ENCODE measurements at regions not wholly inside any gene's neighbourhood (a gene's known extent, or its start where the extent isn't known, plus 50 kb on each side); places are given as distances from the start of the nearest gene placed in this dataset.

DNA sequence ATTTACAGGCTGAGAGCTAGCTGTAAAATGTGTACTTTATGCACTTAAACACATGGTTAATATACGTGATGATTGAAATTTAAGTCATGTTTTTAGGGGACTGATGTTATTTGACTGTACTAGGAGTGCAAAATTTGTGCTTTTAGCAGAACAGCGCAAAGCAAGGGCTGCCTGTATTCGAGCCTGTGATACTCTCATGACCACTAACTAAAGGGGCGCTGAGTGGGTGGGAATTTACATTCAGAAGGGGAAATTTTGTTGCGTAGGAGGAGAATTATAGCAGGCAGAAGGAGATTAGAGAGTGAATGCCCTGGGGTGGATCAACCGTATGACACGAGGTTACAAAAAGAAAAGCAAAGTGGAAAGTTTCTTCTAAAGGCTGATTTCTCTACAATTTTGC is 271.8 kb upstream of the HTR2A start:
- Histone ChIP-seq H3K9me3 (no peaks in the 10 kb centered on the region), H3K4me1 (no peaks in the 10 kb centered on the region), H3K27ac (no peak overlapping the region), H3K27me3 (no peaks in the 10 kb centered on the region), H3K4me3 (no peak overlapping the region), H3K36me3 (no peaks in the 10 kb centered on the region)
- TF ChIP-seq, protein P1, sequence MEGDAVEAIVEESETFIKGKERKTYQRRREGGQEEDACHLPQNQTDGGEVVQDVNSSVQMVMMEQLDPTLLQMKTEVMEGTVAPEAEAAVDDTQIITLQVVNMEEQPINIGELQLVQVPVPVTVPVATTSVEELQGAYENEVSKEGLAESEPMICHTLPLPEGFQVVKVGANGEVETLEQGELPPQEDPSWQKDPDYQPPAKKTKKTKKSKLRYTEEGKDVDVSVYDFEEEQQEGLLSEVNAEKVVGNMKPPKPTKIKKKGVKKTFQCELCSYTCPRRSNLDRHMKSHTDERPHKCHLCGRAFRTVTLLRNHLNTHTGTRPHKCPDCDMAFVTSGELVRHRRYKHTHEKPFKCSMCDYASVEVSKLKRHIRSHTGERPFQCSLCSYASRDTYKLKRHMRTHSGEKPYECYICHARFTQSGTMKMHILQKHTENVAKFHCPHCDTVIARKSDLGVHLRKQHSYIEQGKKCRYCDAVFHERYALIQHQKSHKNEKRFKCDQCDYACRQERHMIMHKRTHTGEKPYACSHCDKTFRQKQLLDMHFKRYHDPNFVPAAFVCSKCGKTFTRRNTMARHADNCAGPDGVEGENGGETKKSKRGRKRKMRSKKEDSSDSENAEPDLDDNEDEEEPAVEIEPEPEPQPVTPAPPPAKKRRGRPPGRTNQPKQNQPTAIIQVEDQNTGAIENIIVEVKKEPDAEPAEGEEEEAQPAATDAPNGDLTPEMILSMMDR (IDR thresholded peaks at IDR 0.05), result no peak
- DNase-seq (ENCODE audit: extremely low spot score in 2 of 2), result no peak
- intact Hi-C loops (cut with DNase I), result no loop called here

DNA sequence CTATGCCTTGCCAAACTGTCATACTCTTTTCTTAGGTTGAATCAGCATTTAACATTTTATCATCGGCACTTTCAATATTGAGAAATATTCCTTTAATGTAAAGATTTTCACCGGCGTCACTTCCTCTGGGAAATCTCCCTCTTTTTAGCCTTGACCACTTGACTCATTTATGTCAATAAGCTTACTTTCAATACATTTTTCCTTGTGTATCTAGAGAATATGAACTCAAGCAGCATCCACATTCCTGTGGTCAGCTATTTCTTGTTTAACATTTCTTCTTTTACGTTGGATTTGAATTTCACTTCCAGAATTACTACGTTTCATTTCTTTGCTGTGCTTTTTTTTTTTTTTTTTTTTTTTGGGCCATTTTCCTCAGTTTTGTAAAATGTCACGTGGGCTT is 271.2 kb upstream of the HTR2A start:
- no peaks in the 10 kb centered on the region for H3K9me3 ChIP-seq
- H3K27me3 ChIP-seq, result no peaks in the 10 kb centered on the region
- intact Hi-C loops (cut with DNase I), result no loop called here
- no peak for DNase-seq (ENCODE audit: extremely low spot score in 2 of 2)
- H3K4me1 ChIP-seq, result no peaks in the 10 kb centered on the region
- H3K36me3 ChIP-seq, result no peaks in the 10 kb centered on the region
- TF ChIP-seq POLR2AphosphoS5 (IDR thresholded peaks at IDR 0.05; ENCODE audit: insufficient read depth in 1 of 2, low read depth in 1 of 2) (no peak), POLR2A (IDR thresholded peaks at IDR 0.05) (no peak)
- TF ChIP-seq, protein P1 (IDR thresholded peaks at IDR 0.05), result no peak
- no peak overlapping the region for H3K4me3 ChIP-seq
- H3K27ac ChIP-seq, result no peak overlapping the region

DNA sequence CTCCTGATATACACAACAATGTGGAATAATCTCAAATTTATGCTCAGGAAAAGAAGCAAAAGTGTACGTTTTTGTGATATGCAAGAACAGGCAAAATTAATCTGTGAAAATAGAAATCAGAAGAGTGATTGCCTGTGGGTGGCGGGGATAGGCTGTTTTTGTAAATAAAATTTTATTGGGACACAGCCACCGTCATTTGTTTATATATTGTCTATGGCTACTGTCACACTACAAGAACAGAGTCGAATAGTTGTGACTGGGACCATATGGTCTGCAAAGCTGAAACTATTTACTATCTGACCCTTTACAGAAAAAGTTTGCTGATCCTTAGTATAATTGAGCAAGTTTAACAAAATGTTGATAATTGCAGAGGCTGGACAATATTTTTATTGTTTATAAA is 269.5 kb upstream of the HTR2A start:
- H3K36me3 ChIP-seq, result no peaks in the 10 kb centered on the region
- H3K27me3 ChIP-seq, result no peaks in the 10 kb centered on the region
- DNase-seq (ENCODE audit: extremely low spot score in 2 of 2), result no peak
- H3K4me3 ChIP-seq, result no peak overlapping the region
- intact Hi-C loops (cut with DNase I), result no loop called here
- no peak for TF ChIP-seq POLR2A (IDR thresholded peaks at IDR 0.05)
- TF ChIP-seq, protein P1 (IDR thresholded peaks at IDR 0.05), result no peak
- no peak for TF ChIP-seq POLR2AphosphoS5 (IDR thresholded peaks at IDR 0.05; ENCODE audit: insufficient read depth in 1 of 2, low read depth in 1 of 2)
- no peaks in the 10 kb centered on the region for H3K9me3 ChIP-seq
- no peak overlapping the region for H3K27ac ChIP-seq
- H3K4me1 ChIP-seq, result no peaks in the 10 kb centered on the region

GRCh38 chr13:47159853-47160550 is 263.1 kb upstream of the HTR2A start:
- Histone ChIP-seq H3K4me1 (no peaks in the 10 kb centered on the region), H3K27ac (no peak overlapping the region), H3K36me3 (no peaks in the 10 kb centered on the region), H3K27me3 (no peaks in the 10 kb centered on the region), H3K9me3 (no peaks in the 10 kb centered on the region), H3K4me3 (no peak overlapping the region)
- intact Hi-C loops (cut with DNase I), result no loop called here
- DNase-seq (ENCODE audit: extremely low spot score in 2 of 2), result no peak
- TF ChIP-seq, protein P1 (IDR thresholded peaks at IDR 0.05), result no peak
- TF ChIP-seq POLR2A (IDR thresholded peaks at IDR 0.05) (no peak), POLR2AphosphoS5 (IDR thresholded peaks at IDR 0.05; ENCODE audit: insufficient read depth in 1 of 2, low read depth in 1 of 2) (no peak)

GRCh38 chr13:47158593-47158992 is 261.7 kb upstream of the HTR2A start:
- no peaks in the 10 kb centered on the region for H3K9me3 ChIP-seq
- no peaks in the 10 kb centered on the region for H3K4me1 ChIP-seq
- no peak overlapping the region for H3K27ac ChIP-seq
- no peak for DNase-seq (ENCODE audit: extremely low spot score in 2 of 2)
- TF ChIP-seq POLR2AphosphoS5 (IDR thresholded peaks at IDR 0.05; ENCODE audit: insufficient read depth in 1 of 2, low read depth in 1 of 2) (no peak), POLR2A (IDR thresholded peaks at IDR 0.05) (no peak)
- TF ChIP-seq, protein P1 (IDR thresholded peaks at IDR 0.05), result no peak
- H3K36me3 ChIP-seq, result no peaks in the 10 kb centered on the region
- intact Hi-C loops (cut with DNase I), result no loop called here
- no peaks in the 10 kb centered on the region for H3K27me3 ChIP-seq
- no peak overlapping the region for H3K4me3 ChIP-seq

All from vagina (tissue), 2 donors.